ENCODE measurements at regions not wholly inside any gene's neighbourhood (a gene's known extent, or its start where the extent isn't known, plus 50 kb on each side); places are given as distances from the start of the nearest gene placed in this dataset.

GRCh38 chr6:98601716-98602115 lies 232.7 kb upstream of the POU3F2 start (continued):
- TF ChIP-seq RNF2 (IDR thresholded peaks at IDR 0.05; ENCODE audit: borderline replicate concordance, low read depth, low read length, missing control alignments, poor library complexity, severe bottlenecking), result no peak
